CD14-positive monocyte (primary cell): ENCODE measurements at regions not wholly inside any gene's neighbourhood (a gene's known extent, or its start where the extent isn't known, plus 50 kb on each side); places are given as distances from the start of the nearest gene placed in this dataset.

Experiments used
- DNase-seq, 3 donors: peaks; one replicate each; pipeline ENCODE4 v3.0.0-alpha.2; 2011 to 2022
- H2AFZ ChIP-seq: 2 replicates; pipeline ENCODE4 v1.6.0; 2012; ENCODE audit warnings: mild to moderate bottlenecking, low read depth, low read length, inconsistent platforms; ENCODE audit not compliant: insufficient read depth, poor library complexity, severe bottlenecking
- H3K27ac ChIP-seq, 2 donors: 1 replicate in 1 of 2; 2 replicates in 1 of 2; pipeline ENCODE4 v1.5.1; 2012 to 2013; ENCODE audit warnings: low read length in 2 of 2, control low read depth in 1 of 2, inconsistent platforms in 1 of 2, low read depth in 1 of 2, mild to moderate bottlenecking in 1 of 2
- H3K27me3 ChIP-seq, 2 donors: one replicate each; pipeline versions ENCODE4 v1.6.0 to v1.6.1; 2011 to 2013; ENCODE audit warnings: low read length in 2 of 2; ENCODE audit not compliant: control insufficient read depth in 2 of 2, insufficient read depth in 2 of 2
- H3K36me3 ChIP-seq, 2 donors: replicated peaks in 1 of 2; 1 replicate in 1 of 2; 2 replicates in 1 of 2; pipeline versions ENCODE4 v1.5.1 to v1.6.1; 2012 to 2013; ENCODE audit warnings: low read length in 2 of 2, control low read depth in 1 of 2, inconsistent platforms in 1 of 2, mild to moderate bottlenecking in 1 of 2; ENCODE audit not compliant: insufficient read depth in 2 of 2, control insufficient read depth in 1 of 2
- H3K4me1 ChIP-seq, 2 donors: 1 replicate in 1 of 2; 2 replicates in 1 of 2; pipeline versions ENCODE4 v1.5.1 to v1.6.1; 2012 to 2013; ENCODE audit warnings: low read length in 2 of 2, control low read depth in 1 of 2, inconsistent platforms in 1 of 2, mild to moderate bottlenecking in 1 of 2, moderate library complexity in 1 of 2; ENCODE audit not compliant: insufficient read depth in 2 of 2, control insufficient read depth in 1 of 2
- H3K4me2 ChIP-seq: replicated peaks from 2 replicates; pipeline ENCODE3; 2012; ENCODE audit warnings: low read length, moderate library complexity, mild to moderate bottlenecking; ENCODE audit not compliant: poor library complexity, severe bottlenecking; ENCODE audit errors: extremely low read depth
- H3K4me3 ChIP-seq, 3 experiments: fragments of 200-600 bp in 1 of 3; sonication (generic) in 1 of 3; replicated peaks in 1 of 3; 1 replicate in 2 of 3; 2 replicates in 1 of 3; pipeline ENCODE4 v1.5.1; 2011 to 2013; ENCODE audit warnings: low read length in 3 of 3, mild to moderate bottlenecking in 3 of 3, control low read depth in 2 of 3, low read depth in 2 of 3, inconsistent platforms in 1 of 3, moderate library complexity in 1 of 3
- H3K79me2 ChIP-seq: 2 replicates; pipeline ENCODE4 v1.6.0; 2012; ENCODE audit warnings: mild to moderate bottlenecking, control low read depth, inconsistent platforms, low read length, moderate library complexity; ENCODE audit not compliant: insufficient read depth
- H3K9ac ChIP-seq: 2 replicates; pipeline ENCODE4 v1.6.0; 2017; ENCODE audit warnings: low read length, mild to moderate bottlenecking; ENCODE audit not compliant: insufficient read depth, poor library complexity, severe bottlenecking
- H3K9me3 ChIP-seq, 2 donors: replicated peaks in 1 of 2; 1 replicate in 1 of 2; 2 replicates in 1 of 2; pipeline versions ENCODE4 v1.5.1 to v1.6.1; 2012 to 2013; ENCODE audit warnings: low read length in 2 of 2, control low read depth in 1 of 2; ENCODE audit not compliant: control insufficient read depth in 1 of 2, insufficient read depth in 1 of 2
- H4K20me1 ChIP-seq: 2 replicates; pipeline ENCODE4 v1.6.0; 2012; ENCODE audit warnings: mild to moderate bottlenecking, low read length, control low read depth, moderate library complexity; ENCODE audit not compliant: insufficient read depth
- H3K27ac Mint-ChIP-seq, 7 donors: one replicate each; pipeline ENCODE4 v1.8.0; 2020; ENCODE audit warnings: mild to moderate bottlenecking in 7 of 7, mixed read lengths in 7 of 7, moderate library complexity in 6 of 7, inconsistent platforms in 2 of 7
- H3K27me3 Mint-ChIP-seq, 3 donors: one replicate each; pipeline ENCODE4 v1.8.0; 2021 to 2022; ENCODE audit warnings: low read depth in 3 of 3, mild to moderate bottlenecking in 3 of 3, mixed read lengths in 3 of 3, moderate library complexity in 3 of 3, inconsistent platforms in 1 of 3
- H3K36me3 Mint-ChIP-seq, 2 donors: one replicate each; pipeline ENCODE4 v1.8.0; 2020; ENCODE audit warnings: mixed read lengths in 2 of 2, inconsistent platforms in 1 of 2, mild to moderate bottlenecking in 1 of 2
- H3K4me1 Mint-ChIP-seq: one replicate; pipeline ENCODE4 v1.8.0; 2020; ENCODE audit warnings: mild to moderate bottlenecking, mixed read lengths
- H3K4me3 Mint-ChIP-seq, 2 donors: one replicate each; pipeline ENCODE4 v1.8.0; 2020; ENCODE audit warnings: mild to moderate bottlenecking in 2 of 2, mixed read lengths in 2 of 2, moderate library complexity in 1 of 2
- H3K9me3 Mint-ChIP-seq, 7 donors: one replicate each; pipeline ENCODE4 v1.8.0; 2020 to 2022; ENCODE audit warnings: mixed read lengths in 7 of 7, mild to moderate bottlenecking in 6 of 7, moderate library complexity in 6 of 7, inconsistent platforms in 2 of 7
- CTCF ChIP-seq: fragments of 200-600 bp; IDR thresholded peaks from one replicate; pipeline ENCODE4 v1.8.0; 2022; ENCODE audit warnings: antibody characterized with exemption, mild to moderate bottlenecking
- WGBS: methylation state at CpG from one replicate; pipeline ENCODE4 v1.1.5; 2013; ENCODE audit warnings: missing lambda C conversion rate; ENCODE audit not compliant: insufficient coverage; 5-methylcytosine and 5-hydroxymethylcytosine counted together
- intact Hi-C, 2 donors: fragments of 100-400 bp; cut with micrococcal nuclease; formaldehyde crosslinking; loops; one replicate each; pipeline versions ENCODE4 v1.15.0 to v1.15.1; 2023

GRCh38 chr4:4937926-4938325, 78.5 kb downstream of the MSX1 start:
- Mint-ChIP-seq H3K36me3 (no peaks in the 10 kb centered on the region), H3K9me3 (peaks cover 0 to 1% (median 0%) of the 10 kb centered on the region in 7 donors), H3K4me3 (no peak overlapping the region), H3K27ac (no peak overlapping the region), H3K27me3 (peaks cover 0 to 4% (median 3%) of the 10 kb centered on the region in 3 donors), H3K4me1 (no peaks in the 10 kb centered on the region)
- Histone ChIP-seq H3K9ac (no peak overlapping the region), H3K79me2 (no peaks in the 10 kb centered on the region), H3K4me1 (no peaks in the 10 kb centered on the region), H2AFZ (no peak overlapping the region), H4K20me1 (no peaks in the 10 kb centered on the region), H3K27me3 (no peaks in the 10 kb centered on the region), H3K27ac (no peak overlapping the region), H3K4me3 (no peak overlapping the region), H3K36me3 (no peaks in the 10 kb centered on the region), H3K9me3 (no peaks in the 10 kb centered on the region), H3K4me2 (no peak overlapping the region)
- intact Hi-C loops: no loop called here
- WGBS: 83% methylated on average over 2 of the region's 6 CpGs
- TF ChIP-seq CTCF: no peak
- DNase-seq: no peak

- WGBS: no CpG with 5 or more reads among the region's 1 CpG
- Histone ChIP-seq H3K4me2 (no peak overlapping the region), H3K79me2 (no peaks in the 10 kb centered on the region), H2AFZ (no peak overlapping the region), H3K4me1 (peaks cover 6 to 8% of the 10 kb centered on the region in 2 donors), H3K27ac (no peak overlapping the region), H3K4me3 (no peak overlapping the region), H3K27me3 (no peaks in the 10 kb centered on the region), H3K36me3 (no peaks in the 10 kb centered on the region), H4K20me1 (no peaks in the 10 kb centered on the region), H3K9me3 (peaks cover 0 to 7% of the 10 kb centered on the region in 2 donors), H3K9ac (no peak overlapping the region)
- Mint-ChIP-seq H3K4me3 (no peak overlapping the region), H3K9me3 (peaks cover 2 to 10% (median 8%) of the 10 kb centered on the region in 7 donors), H3K36me3 (no peaks in the 10 kb centered on the region), H3K27ac (no peak overlapping the region), H3K27me3 (peaks cover 0 to 3% (median 3%) of the 10 kb centered on the region in 3 donors), H3K4me1 (peaks cover 12% of the 10 kb centered on the region)
- no peak for DNase-seq
- TF ChIP-seq CTCF: no peak
- intact Hi-C loops: no loop called here
These were observed 77.5 kb downstream of the CYTL1 start for GRCh38 chr4:4941751-4942150.
